HG02759 (cell line): ENCODE measurements at regions not wholly inside any gene's neighbourhood (a gene's known extent, or its start where the extent isn't known, plus 50 kb on each side); places are given as distances from the start of the nearest gene placed in this dataset.

Source experiments
- ATAC-seq: cut with Tn5 transposase; IDR thresholded peaks from one replicate; pipeline ENCODE4 v1.9.1; 2021; ENCODE audit warnings: mild to moderate bottlenecking, moderate library complexity; ENCODE audit not compliant: unreplicated experiment

GRCh38 chr12:93151079-93151762 is 222.1 kb upstream of the EEA1 start:
- no peak for ATAC-seq

GRCh38 chr12:93152617-93153016 is 223.5 kb upstream of the EEA1 start:
- ATAC-seq, result no peak

GRCh38 chr12:93153321-93153720 is 224.2 kb upstream of the EEA1 start:
- ATAC-seq, result no peak

- no peak for ATAC-seq
Observed at GRCh38 chr12:93154096-93154728, 223.5 kb upstream of the NUDT4 start.

- no peak for ATAC-seq
Observed at GRCh38 chr12:93154753-93155480, 222.8 kb upstream of the NUDT4 start.

- no peak for ATAC-seq
Observed at GRCh38 chr12:93156086-93156716, 221.5 kb upstream of the NUDT4 start.

GRCh38 chr12:93157279-93157678 is 220.4 kb upstream of the NUDT4 start:
- ATAC-seq, result no peak

GRCh38 chr12:93158065-93158843 is 219.5 kb upstream of the NUDT4 start:
- no peak for ATAC-seq

GRCh38 chr12:93163260-93164036 is 214.3 kb upstream of the NUDT4 start:
- no peak for ATAC-seq

GRCh38 chr12:93164103-93164880 is 213.4 kb upstream of the NUDT4 start:
- ATAC-seq, result no peak

- ATAC-seq, result no peak
Observed at GRCh38 chr12:93165384-93165932, 212.3 kb upstream of the NUDT4 start.

GRCh38 chr12:93166541-93167307 is 211.0 kb upstream of the NUDT4 start:
- ATAC-seq, result peak; percentile 68

- peak; percentile 2 for ATAC-seq
Observed at GRCh38 chr12:93167331-93167730, 210.4 kb upstream of the NUDT4 start.

GRCh38 chr12:93167841-93168492 is 209.8 kb upstream of the NUDT4 start:
- ATAC-seq, result peak; percentile 68

GRCh38 chr12:93168751-93169150 is 209.0 kb upstream of the NUDT4 start:
- no peak for ATAC-seq

GRCh38 chr12:93169536-93169935 is 208.2 kb upstream of the NUDT4 start:
- no peak for ATAC-seq

GRCh38 chr12:93170928-93171327 is 206.8 kb upstream of the NUDT4 start:
- no peak for ATAC-seq
